ENCODE measurements at regions not wholly inside any gene's neighbourhood (a gene's known extent, or its start where the extent isn't known, plus 50 kb on each side); places are given as distances from the start of the nearest gene placed in this dataset.

DNA sequence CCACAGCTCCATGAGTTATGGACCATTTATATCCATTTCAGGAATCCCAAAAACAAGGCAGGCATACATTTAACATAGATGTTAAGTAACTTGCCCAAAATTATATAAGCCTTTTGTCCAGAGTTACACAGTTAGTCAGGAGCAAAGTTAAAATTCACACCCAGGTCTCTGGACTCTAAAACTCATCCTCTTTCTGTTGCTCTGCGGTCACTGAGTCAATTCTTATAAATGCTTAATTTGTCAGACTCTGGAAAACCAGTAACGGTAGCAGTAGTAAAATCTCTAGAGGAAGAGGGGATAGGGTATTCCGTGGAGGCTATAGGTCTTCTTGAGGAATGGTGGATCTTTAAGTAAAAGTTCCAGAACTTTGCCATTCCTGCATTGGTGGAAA is 223.6 kb upstream of the JUN start:
- no peak overlapping the region for H3K4me2 ChIP-seq (ENCODE audit: low read depth, low read length, poor library complexity, severe bottlenecking)

DNA sequence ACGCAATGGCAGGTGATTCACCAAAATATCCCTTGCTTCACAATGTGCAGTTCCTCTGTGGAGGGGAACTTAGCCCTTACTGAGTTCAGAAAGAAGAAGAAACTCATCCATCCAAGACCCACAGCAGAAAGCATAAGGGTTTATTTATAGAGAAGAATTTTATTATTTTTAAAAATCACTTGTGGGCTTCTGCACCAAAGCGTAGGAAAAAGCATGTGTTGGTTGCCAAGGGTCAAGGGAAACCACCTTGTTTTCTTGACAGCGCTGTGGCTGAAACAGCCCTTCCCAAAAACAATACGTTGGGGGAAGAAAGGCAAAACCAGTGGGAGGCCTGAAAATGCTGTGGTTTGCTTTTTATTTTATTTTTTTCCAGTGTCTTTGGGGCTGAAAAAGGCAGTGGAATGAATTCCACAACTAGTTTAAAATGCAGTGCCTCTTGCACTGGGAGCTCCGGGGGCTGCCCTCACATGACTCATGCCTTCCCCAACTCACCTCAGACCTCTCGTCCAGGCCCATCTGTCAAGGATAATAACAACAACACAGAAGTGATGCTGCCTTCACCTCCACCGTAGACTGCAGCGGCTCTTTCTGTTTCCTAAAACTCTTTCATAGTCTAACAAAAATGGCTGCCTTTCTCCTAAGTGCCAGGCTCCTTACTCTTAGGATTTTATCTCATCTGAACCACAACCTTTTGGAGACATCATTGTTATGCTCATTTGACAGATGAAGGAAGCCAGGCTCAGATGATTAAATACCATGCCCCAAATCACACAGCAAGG is 224.2 kb upstream of the JUN start:
- no peaks in the 10 kb centered on the region for H3K79me2 ChIP-seq (ENCODE audit: insufficient read depth, low read length)
- no peaks in the 10 kb centered on the region for H4K20me1 ChIP-seq (ENCODE audit: insufficient read depth, low read length, poor library complexity, severe bottlenecking)
- H3K4me2 ChIP-seq (ENCODE audit: low read depth, low read length, poor library complexity, severe bottlenecking), result no peak overlapping the region
- no peaks in the 10 kb centered on the region for H3K9me3 ChIP-seq (ENCODE audit: insufficient read depth, low read depth, low read length)
- no peaks in the 10 kb centered on the region for H3K9me2 ChIP-seq (replicated peaks; ENCODE audit: low read depth, low read length)
- peaks cover 17% of the 10 kb centered on the region for H3K4me1 ChIP-seq (ENCODE audit: insufficient read depth, low read length, poor library complexity, severe bottlenecking)
- no peak overlapping the region for H3K9ac ChIP-seq (ENCODE audit: low read depth, low read length, poor library complexity, severe bottlenecking)
- H3K27me3 ChIP-seq (ENCODE audit: insufficient read depth, low read length, poor library complexity, severe bottlenecking), result no peaks in the 10 kb centered on the region
- H3K36me3 ChIP-seq (ENCODE audit: insufficient read depth, low read length), result no peaks in the 10 kb centered on the region
- no peak for TF ChIP-seq EZH2phosphoT487 (IDR thresholded peaks at IDR 0.05; ENCODE audit: borderline replicate concordance)
- TF ChIP-seq, protein P1, sequence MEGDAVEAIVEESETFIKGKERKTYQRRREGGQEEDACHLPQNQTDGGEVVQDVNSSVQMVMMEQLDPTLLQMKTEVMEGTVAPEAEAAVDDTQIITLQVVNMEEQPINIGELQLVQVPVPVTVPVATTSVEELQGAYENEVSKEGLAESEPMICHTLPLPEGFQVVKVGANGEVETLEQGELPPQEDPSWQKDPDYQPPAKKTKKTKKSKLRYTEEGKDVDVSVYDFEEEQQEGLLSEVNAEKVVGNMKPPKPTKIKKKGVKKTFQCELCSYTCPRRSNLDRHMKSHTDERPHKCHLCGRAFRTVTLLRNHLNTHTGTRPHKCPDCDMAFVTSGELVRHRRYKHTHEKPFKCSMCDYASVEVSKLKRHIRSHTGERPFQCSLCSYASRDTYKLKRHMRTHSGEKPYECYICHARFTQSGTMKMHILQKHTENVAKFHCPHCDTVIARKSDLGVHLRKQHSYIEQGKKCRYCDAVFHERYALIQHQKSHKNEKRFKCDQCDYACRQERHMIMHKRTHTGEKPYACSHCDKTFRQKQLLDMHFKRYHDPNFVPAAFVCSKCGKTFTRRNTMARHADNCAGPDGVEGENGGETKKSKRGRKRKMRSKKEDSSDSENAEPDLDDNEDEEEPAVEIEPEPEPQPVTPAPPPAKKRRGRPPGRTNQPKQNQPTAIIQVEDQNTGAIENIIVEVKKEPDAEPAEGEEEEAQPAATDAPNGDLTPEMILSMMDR (conservative IDR thresholded peaks at IDR 0.05; ENCODE audit: low read length), result no peak
- H2AFZ ChIP-seq (ENCODE audit: low read length), result peak overlapping the region; percentile 6; the same call in 1 of the 2 replicates
- H3K4me3 ChIP-seq (ENCODE audit: low read length, poor library complexity, severe bottlenecking), result no peak overlapping the region
- H3F3A ChIP-seq (ENCODE audit: low read depth), result no peaks in the 10 kb centered on the region

More for the DNA sequence above, 223.6 kb upstream of the JUN start:
- Histone ChIP-seq H3K4me3 (ENCODE audit: low read length, poor library complexity, severe bottlenecking) (no peak overlapping the region), H3F3A (ENCODE audit: low read depth) (no peaks in the 10 kb centered on the region), H3K27me3 (ENCODE audit: insufficient read depth, low read length, poor library complexity, severe bottlenecking) (no peaks in the 10 kb centered on the region), H4K20me1 (ENCODE audit: insufficient read depth, low read length, poor library complexity, severe bottlenecking) (no peaks in the 10 kb centered on the region), H3K36me3 (ENCODE audit: insufficient read depth, low read length) (no peaks in the 10 kb centered on the region), H3K79me2 (ENCODE audit: insufficient read depth, low read length) (no peaks in the 10 kb centered on the region), H2AFZ (ENCODE audit: low read length) (no peak overlapping the region; the same call in 1 of the 2 replicates), H3K9me3 (ENCODE audit: insufficient read depth, low read depth, low read length) (no peaks in the 10 kb centered on the region), H3K9ac (ENCODE audit: low read depth, low read length, poor library complexity, severe bottlenecking) (no peak overlapping the region), H3K9me2 (replicated peaks; ENCODE audit: low read depth, low read length) (no peaks in the 10 kb centered on the region), H3K4me1 (ENCODE audit: insufficient read depth, low read length, poor library complexity, severe bottlenecking) (peaks cover 17% of the 10 kb centered on the region)
- TF ChIP-seq EZH2phosphoT487 (IDR thresholded peaks at IDR 0.05; ENCODE audit: borderline replicate concordance), result no peak
- TF ChIP-seq, protein P1 (conservative IDR thresholded peaks at IDR 0.05; ENCODE audit: low read length), result no peak

DNA sequence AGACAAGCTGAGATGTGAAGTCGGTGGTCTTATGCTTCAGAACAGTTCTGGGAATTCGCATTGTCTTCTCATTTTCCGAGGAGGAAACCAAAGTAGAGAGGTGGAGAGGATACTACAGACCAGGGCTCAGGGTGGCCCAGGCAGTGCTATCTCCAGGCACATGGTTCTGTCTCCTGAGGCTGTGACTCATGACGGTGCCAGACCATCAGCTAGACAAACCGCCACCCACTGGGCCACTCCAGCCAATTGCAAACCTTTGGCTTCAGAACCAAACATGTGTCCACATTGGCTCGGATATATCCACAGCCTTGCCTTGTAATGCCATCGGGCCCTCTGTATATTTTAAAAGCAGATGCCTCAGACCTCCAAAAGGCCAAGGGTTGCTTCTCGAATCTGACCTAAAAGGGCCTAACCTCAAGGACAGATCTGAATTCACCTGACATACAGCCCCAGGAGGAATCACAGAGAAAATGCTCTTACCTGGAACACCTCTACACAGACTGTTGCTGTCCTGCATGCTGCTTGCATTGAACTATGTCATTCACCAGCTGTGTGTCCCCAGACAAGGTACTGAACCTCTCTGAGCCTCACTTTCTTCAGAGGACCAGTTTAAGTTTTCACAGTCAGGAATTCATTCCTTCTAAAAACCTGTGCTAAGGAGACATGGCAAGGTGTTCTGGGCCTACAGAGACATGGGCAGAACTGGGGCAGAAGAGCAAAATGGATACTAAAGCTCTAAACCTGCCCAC is 224.9 kb upstream of the JUN start:
- Histone ChIP-seq H3K4me3 (ENCODE audit: low read length, poor library complexity, severe bottlenecking) (no peak overlapping the region), H2AFZ (ENCODE audit: low read length) (peak overlapping the region; percentile 6; the same call in 1 of the 2 replicates), H3K27me3 (ENCODE audit: insufficient read depth, low read length, poor library complexity, severe bottlenecking) (no peaks in the 10 kb centered on the region), H3K9ac (ENCODE audit: low read depth, low read length, poor library complexity, severe bottlenecking) (no peak overlapping the region), H3F3A (ENCODE audit: low read depth) (no peaks in the 10 kb centered on the region), H3K4me1 (ENCODE audit: insufficient read depth, low read length, poor library complexity, severe bottlenecking) (peaks cover 17% of the 10 kb centered on the region), H3K4me2 (ENCODE audit: low read depth, low read length, poor library complexity, severe bottlenecking) (no peak overlapping the region), H4K20me1 (ENCODE audit: insufficient read depth, low read length, poor library complexity, severe bottlenecking) (no peaks in the 10 kb centered on the region), H3K9me2 (replicated peaks; ENCODE audit: low read depth, low read length) (no peaks in the 10 kb centered on the region), H3K36me3 (ENCODE audit: insufficient read depth, low read length) (no peaks in the 10 kb centered on the region), H3K79me2 (ENCODE audit: insufficient read depth, low read length) (no peaks in the 10 kb centered on the region), H3K9me3 (ENCODE audit: insufficient read depth, low read depth, low read length) (no peaks in the 10 kb centered on the region)
- no peak for TF ChIP-seq EZH2phosphoT487 (IDR thresholded peaks at IDR 0.05; ENCODE audit: borderline replicate concordance)
- TF ChIP-seq, protein P1 (conservative IDR thresholded peaks at IDR 0.05; ENCODE audit: low read length), result no peak

Data from Loucy (cell line).